Testis (tissue), 2 donors: ENCODE measurements at regions not wholly inside any gene's neighbourhood (a gene's known extent, or its start where the extent isn't known, plus 50 kb on each side); places are given as distances from the start of the nearest gene placed in this dataset.

ENCODE experiments used
- DNase-seq: peaks from one replicate; pipeline ENCODE4 v3.0.0-alpha.2; 2019
- H3K27ac ChIP-seq, 2 donors: fragments of 200-600 bp; sonication (generic); one replicate each; pipeline ENCODE4 v1.5.1; 2019
- H3K27me3 ChIP-seq: fragments of 200-600 bp; sonication (generic); one replicate; pipeline ENCODE4 v1.5.1; 2019
- H3K36me3 ChIP-seq: fragments of 200-600 bp; sonication (generic); one replicate; pipeline ENCODE4 v1.5.1; 2017; ENCODE audit warnings: low read depth; ENCODE audit errors: missing control alignments
- H3K4me1 ChIP-seq: fragments of 200-600 bp; sonication (generic); one replicate; pipeline ENCODE4 v1.5.1; 2019
- H3K4me3 ChIP-seq, 2 donors: fragments of 200-600 bp; sonication (generic); one replicate each; pipeline ENCODE4 v1.5.1; 2017 to 2019
- H3K9me3 ChIP-seq: fragments of 200-600 bp; sonication (generic); one replicate; pipeline ENCODE4 v1.5.1; 2017
- POLR2A ChIP-seq: fragments of 450-650 bp; IDR thresholded peaks from one replicate; pipeline ENCODE4 v1.6.1; 2017; ENCODE audit warnings: antibody characterized with exemption, mild to moderate bottlenecking, moderate library complexity
- WGBS, 2 donors: methylation state at CpG; one replicate each; pipeline ENCODE4 v1.1.5; 2018; 5-methylcytosine and 5-hydroxymethylcytosine counted together
- intact Hi-C: fragments of 100-400 bp; cut with DNase I; formaldehyde crosslinking; loops from one replicate; pipeline ENCODE4 v1.15.1; 2023; ENCODE audit warnings: low total_unique reads
- TF ChIP-seq, protein P1 (sequence below), 3 experiments: fragments of 450-650 bp in 2 of 3; fragments of 200-600 bp in 1 of 3; sonication (generic) in 1 of 3; IDR thresholded peaks; one replicate each; pipeline ENCODE4 v1.5.1; 2016 to 2019; ENCODE audit warnings: antibody characterized with exemption in 3 of 3, mild to moderate bottlenecking in 2 of 3, moderate library complexity in 1 of 3

DNA sequence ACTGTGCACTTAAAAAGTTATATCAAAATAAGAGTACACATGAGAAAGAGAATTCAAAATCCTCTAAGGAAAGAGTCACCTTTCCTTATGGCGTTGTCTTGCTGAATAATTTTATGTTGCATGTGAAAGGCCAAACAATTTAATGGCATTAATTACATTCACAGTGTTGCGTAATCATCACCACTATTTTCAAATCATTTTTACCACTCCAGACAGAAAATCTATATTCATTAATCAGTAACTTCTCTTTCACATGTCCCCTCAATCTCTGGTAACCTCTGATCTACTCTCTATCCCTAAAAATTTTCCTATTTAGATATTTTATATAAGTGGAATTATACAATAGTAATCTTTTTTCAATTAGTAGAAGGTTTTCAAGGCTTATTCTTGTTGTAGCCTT, 283.0 kb downstream of the CXXC4 start:
- DNase-seq: no peak
- Histone ChIP-seq H3K4me1 (no peaks in the 10 kb centered on the region), H3K27ac (no peak overlapping the region), H3K27me3 (no peaks in the 10 kb centered on the region), H3K36me3 (no peaks in the 10 kb centered on the region), H3K4me3 (no peak overlapping the region), H3K9me3 (no peaks in the 10 kb centered on the region)
- TF ChIP-seq, protein P1, sequence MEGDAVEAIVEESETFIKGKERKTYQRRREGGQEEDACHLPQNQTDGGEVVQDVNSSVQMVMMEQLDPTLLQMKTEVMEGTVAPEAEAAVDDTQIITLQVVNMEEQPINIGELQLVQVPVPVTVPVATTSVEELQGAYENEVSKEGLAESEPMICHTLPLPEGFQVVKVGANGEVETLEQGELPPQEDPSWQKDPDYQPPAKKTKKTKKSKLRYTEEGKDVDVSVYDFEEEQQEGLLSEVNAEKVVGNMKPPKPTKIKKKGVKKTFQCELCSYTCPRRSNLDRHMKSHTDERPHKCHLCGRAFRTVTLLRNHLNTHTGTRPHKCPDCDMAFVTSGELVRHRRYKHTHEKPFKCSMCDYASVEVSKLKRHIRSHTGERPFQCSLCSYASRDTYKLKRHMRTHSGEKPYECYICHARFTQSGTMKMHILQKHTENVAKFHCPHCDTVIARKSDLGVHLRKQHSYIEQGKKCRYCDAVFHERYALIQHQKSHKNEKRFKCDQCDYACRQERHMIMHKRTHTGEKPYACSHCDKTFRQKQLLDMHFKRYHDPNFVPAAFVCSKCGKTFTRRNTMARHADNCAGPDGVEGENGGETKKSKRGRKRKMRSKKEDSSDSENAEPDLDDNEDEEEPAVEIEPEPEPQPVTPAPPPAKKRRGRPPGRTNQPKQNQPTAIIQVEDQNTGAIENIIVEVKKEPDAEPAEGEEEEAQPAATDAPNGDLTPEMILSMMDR (IDR thresholded peaks at IDR 0.05): no peak
- intact Hi-C loops: no loop called here
- 96% methylated on average over 2 of the region's 2 CpGs for WGBS, 2 donors

DNA sequence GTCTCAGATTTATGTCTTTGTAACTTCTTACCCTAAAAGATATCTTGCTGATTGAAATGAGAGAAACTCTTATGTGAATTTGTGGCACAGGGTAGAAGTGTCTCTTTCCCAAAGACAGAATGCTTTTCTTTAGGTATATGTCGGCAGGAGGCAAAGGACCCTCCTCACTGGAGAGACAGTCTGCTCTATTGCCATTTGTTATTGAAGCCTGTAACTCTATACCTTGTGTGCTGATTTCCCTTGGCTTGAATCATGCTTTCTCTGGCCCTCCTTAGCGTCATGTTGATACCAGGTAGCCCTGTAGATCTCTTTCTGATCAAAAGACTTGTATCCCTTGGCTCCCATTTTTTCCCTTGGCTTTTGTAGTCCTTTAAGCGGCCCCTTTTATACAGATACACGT, 284.3 kb downstream of the CXXC4 start:
- no peak for DNase-seq
- no peak for TF ChIP-seq POLR2A
- TF ChIP-seq, protein P1 (IDR thresholded peaks at IDR 0.05): no peak
- intact Hi-C loops: no loop called here
- Histone ChIP-seq H3K36me3 (no peaks in the 10 kb centered on the region), H3K9me3 (no peaks in the 10 kb centered on the region), H3K4me1 (no peaks in the 10 kb centered on the region), H3K4me3 (no peak overlapping the region), H3K27me3 (no peaks in the 10 kb centered on the region), H3K27ac (no peak overlapping the region)
- WGBS, 2 donors: 36 to 45% methylated on average over 4 of the region's 4 CpGs

DNA sequence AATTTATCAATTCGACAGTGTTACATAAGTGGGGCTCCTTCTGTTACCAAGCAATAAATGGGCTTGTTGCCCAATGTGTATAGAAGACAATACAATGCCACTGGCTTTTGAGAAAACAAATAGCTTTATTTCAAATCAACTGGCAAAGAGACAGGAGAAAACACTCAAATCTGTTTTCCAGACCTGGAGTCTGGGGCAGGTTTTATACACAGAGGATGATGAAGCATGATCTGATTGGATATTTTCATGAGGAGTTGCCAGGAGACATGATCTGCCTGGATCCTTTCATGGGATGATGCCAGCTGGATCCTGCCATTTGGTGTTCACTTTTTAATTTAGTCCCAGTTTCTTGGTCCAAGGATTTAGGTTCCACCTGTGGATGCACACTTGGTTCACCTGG, 287.9 kb downstream of the CXXC4 start:
- Histone ChIP-seq H3K4me1 (no peaks in the 10 kb centered on the region), H3K4me3 (no peak overlapping the region), H3K9me3 (no peaks in the 10 kb centered on the region), H3K27ac (no peak overlapping the region), H3K36me3 (no peaks in the 10 kb centered on the region), H3K27me3 (no peaks in the 10 kb centered on the region)
- intact Hi-C loops: no loop called here
- 65 to 68% methylated on average over 1 of the region's 1 CpG for WGBS, 2 donors
- no peak for DNase-seq
- no peak for TF ChIP-seq POLR2A
- TF ChIP-seq, protein P1 (IDR thresholded peaks at IDR 0.05): no peak

DNA sequence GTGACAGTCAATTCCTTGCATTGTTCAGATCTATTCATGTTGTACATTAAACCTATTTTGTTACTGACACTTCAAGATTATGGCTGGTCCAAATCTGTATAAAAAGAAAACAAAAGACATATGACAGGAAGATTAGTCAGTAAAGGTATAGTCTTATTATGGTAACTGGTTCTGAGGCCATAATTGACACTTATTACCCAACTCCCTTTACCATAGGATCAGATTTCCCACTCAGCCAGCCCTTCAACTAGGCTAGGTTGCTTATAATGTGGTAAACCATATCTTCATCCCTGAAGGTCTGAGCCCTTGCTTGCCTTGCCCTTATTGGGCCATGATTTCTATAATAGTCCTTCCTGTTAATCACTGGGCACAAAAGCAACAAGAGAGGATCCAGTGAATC, 289.6 kb downstream of the CXXC4 start:
- no peaks in the 10 kb centered on the region for H3K4me1 ChIP-seq
- no peak overlapping the region for H3K4me3 ChIP-seq
- DNase-seq: no peak
- no peak overlapping the region for H3K27ac ChIP-seq
- no peak for TF ChIP-seq POLR2A
- TF ChIP-seq, protein P1 (IDR thresholded peaks at IDR 0.05): no peak
- no peaks in the 10 kb centered on the region for H3K9me3 ChIP-seq
- no peaks in the 10 kb centered on the region for H3K36me3 ChIP-seq
- intact Hi-C loops: no loop called here
- no peaks in the 10 kb centered on the region for H3K27me3 ChIP-seq

DNA sequence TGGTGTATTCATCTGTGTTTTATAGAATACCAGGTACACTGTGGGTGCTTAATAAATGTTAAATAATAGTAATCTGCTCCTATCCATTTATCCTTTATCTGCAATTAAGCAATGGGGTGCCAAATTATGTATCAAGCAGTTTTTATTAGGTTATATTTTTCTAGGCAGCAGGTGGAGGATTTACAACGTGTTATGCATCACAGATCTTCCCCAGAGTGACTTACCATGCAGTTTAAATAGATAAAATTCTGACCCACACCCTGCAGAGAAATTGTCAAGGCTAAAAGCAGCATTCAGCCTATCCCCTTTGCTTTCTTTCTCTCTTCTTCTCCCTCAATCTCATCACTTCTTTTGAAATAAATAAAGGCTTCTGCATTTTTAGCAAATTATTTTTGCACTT, 306.4 kb downstream of the CXXC4 start:
- Histone ChIP-seq H3K27ac (no peak overlapping the region), H3K27me3 (no peaks in the 10 kb centered on the region), H3K9me3 (no peaks in the 10 kb centered on the region), H3K36me3 (no peaks in the 10 kb centered on the region), H3K4me3 (no peak overlapping the region), H3K4me1 (no peaks in the 10 kb centered on the region)
- WGBS, 2 donors: 9 to 39% methylated on average over 1 of the region's 1 CpG
- intact Hi-C loops: no loop called here
- no peak for DNase-seq
- TF ChIP-seq POLR2A: no peak
- TF ChIP-seq, protein P1 (IDR thresholded peaks at IDR 0.05): no peak
